ENCODE measurements at regions not wholly inside any gene's neighbourhood (a gene's known extent, or its start where the extent isn't known, plus 50 kb on each side); places are given as distances from the start of the nearest gene placed in this dataset.

GRCh38 chr6:126534401-126534800, 194.5 kb downstream of the CENPW start:
- no peak overlapping the region for H3K27ac ChIP-seq

DNA sequence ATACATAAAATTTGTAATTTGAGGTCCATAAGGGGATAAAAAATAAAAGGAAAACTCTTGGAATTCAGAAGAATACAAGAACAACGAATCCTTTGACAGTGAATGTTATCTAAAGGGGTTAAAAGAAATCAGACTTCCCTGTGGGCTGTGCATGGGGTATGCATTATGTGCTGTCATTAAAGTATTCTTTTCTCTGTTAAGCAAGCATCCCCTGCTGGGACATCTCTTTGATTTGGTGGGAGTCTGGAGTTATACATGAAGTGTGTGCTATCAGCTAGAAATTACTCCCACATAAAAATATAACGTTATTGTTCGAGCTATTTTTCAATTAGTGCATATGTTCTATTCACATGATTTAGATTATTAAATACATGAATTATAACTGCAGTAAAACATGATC, 195.2 kb downstream of the CENPW start:
- TF ChIP-seq ZFX (IDR thresholded peaks at IDR 0.05; ENCODE audit: borderline replicate concordance) (no peak), CTCF (IDR thresholded peaks at IDR 0.05) (no peak)

More at GRCh38 chr6:126534401-126534800, 194.5 kb downstream of the CENPW start:
- no peak for TF ChIP-seq ZFX (IDR thresholded peaks at IDR 0.05; ENCODE audit: borderline replicate concordance)

GRCh38 chr6:126535595-126535994, 195.7 kb downstream of the CENPW start:
- H3K27ac ChIP-seq, result no peak overlapping the region
- no peak for TF ChIP-seq CTCF (IDR thresholded peaks at IDR 0.05)
- no peak for TF ChIP-seq ZFX (IDR thresholded peaks at IDR 0.05; ENCODE audit: borderline replicate concordance)

More for the DNA sequence above, 195.2 kb downstream of the CENPW start:
- H3K27ac ChIP-seq, result no peak overlapping the region

DNA sequence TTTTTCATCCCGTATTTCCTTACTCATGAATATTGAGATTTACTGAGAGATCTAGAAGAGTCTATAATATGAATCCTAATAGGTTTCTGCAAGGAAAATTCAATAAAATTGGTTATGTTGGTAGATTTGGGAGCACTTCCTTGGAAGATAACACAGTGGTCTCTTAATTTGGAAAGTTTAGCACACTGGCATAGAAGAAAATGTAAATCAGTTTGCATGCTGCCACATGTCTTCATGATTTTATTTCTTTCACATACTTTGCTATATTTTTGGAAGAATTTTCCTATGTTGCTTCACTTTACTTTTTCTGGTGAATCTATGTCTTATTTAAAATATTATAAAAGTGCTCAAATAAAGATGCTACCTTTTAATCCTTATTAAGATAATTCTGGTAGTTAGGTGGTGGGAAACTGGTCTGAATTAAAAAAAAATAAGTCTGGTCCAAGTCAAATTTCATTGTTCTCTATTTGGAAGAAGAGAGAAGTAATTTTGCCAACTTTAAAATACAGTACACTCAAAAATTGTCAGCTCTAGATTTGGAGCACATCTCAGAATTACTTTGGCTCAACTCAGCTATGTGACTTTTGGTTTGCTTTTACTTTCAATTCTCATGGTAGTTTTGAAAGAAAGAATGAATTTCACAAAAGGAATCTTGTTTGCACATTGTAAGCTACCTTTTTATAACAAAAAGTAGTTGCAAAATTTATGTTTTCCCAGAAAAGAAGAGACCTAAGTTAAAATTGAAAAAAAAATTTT, 197.3 kb downstream of the CENPW start:
- no peak for TF ChIP-seq ZFX (IDR thresholded peaks at IDR 0.05; ENCODE audit: borderline replicate concordance)
- no peak for TF ChIP-seq CTCF (IDR thresholded peaks at IDR 0.05)
- no peak overlapping the region for H3K27ac ChIP-seq

DNA sequence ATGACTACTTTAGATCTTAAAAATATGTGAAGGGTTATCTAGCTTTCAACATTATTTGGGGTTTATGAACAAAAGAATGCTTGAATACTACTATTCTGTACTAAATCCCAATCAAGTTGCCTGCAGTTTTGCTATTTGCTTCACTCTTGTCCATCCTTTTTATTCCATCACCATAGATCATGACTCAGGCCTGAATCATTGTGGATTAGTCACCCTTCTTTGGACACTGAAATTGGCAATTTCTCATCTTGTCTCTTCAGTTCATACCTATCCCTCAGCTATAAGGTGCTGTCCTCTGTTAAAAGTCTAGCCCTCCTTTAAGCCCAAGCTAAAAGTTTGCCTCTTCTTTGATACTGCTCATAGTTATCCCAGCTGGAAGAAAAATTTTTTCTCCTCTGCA, 199.1 kb downstream of the CENPW start:
- no peak overlapping the region for H3K27ac ChIP-seq
- TF ChIP-seq ZFX (IDR thresholded peaks at IDR 0.05; ENCODE audit: borderline replicate concordance), result no peak
- TF ChIP-seq CTCF (IDR thresholded peaks at IDR 0.05), result no peak

DNA sequence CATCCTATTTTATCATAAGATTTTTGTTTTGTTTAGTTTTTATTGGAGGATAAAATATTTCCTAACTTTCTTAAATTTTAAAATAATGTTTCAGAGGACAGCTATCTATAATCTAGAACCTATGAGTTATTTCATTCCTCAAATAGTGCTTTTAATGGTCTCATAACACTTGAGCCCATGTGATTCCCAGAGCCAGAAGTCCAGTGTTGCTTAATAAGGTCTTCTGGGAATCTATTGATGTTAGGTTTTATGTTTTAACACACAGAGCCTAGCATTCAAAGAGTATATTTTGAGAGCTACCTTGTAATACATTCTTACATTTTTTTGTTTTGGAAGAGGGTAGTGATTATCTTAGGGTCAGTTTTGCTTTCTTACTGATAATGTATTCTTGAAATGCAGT, 200.2 kb downstream of the CENPW start:
- TF ChIP-seq ZFX (IDR thresholded peaks at IDR 0.05; ENCODE audit: borderline replicate concordance), result no peak
- TF ChIP-seq CTCF (IDR thresholded peaks at IDR 0.05), result no peak
- H3K27ac ChIP-seq, result no peak overlapping the region

GRCh38 chr6:126541806-126542491, 202.0 kb downstream of the CENPW start:
- TF ChIP-seq CTCF (IDR thresholded peaks at IDR 0.05) (no peak), ZFX (IDR thresholded peaks at IDR 0.05; ENCODE audit: borderline replicate concordance) (no peak)
- no peak overlapping the region for H3K27ac ChIP-seq
